ENCODE measurements at regions not wholly inside any gene's neighbourhood (a gene's known extent, or its start where the extent isn't known, plus 50 kb on each side); places are given as distances from the start of the nearest gene placed in this dataset.

DNA sequence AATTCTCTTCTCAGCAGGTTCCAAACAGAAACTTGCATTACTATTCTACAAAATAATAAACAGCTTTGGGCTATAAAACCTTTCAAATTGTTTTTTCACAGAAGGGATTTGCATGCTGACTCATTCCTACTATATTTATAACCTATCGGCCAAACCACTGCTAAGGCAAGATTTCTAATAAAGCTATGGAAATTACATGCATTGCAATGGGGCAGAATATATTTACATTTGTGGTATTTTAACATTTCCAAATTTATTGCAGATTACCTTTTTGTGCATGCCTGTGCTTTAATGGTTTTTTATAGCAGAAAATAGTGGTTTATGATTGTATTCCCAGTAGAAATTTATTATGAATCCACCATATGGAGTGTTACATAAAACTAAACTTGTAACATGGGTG is 69.0 kb upstream of the NPVF start:
- no peak for TF ChIP-seq CTCF (IDR thresholded peaks at IDR 0.05; ENCODE audit: unreplicated experiment)
- DNase-seq (ENCODE audit: low spot score in 2 of 2, unreplicated experiment in 2 of 2), result no peak
- H3K4me1 Mint-ChIP-seq, result peaks cover 3% of the 10 kb centered on the region
- no peaks in the 10 kb centered on the region for H3K36me3 Mint-ChIP-seq
- peaks cover 8% of the 10 kb centered on the region for H3K27me3 Mint-ChIP-seq (ENCODE audit: low read depth)
- no peak overlapping the region for H3K4me3 Mint-ChIP-seq
- no peak overlapping the region for H3K27ac Mint-ChIP-seq
- H3K9me3 Mint-ChIP-seq, result peaks cover 3% of the 10 kb centered on the region

GRCh38 chr7:25303281-25304181 is 75.2 kb upstream of the NPVF start:
- peak overlapping the region; percentile 40 for H3K27ac Mint-ChIP-seq
- peaks cover 23% of the 10 kb centered on the region for H3K4me1 Mint-ChIP-seq
- no peak for DNase-seq (ENCODE audit: low spot score in 2 of 2, unreplicated experiment in 2 of 2)
- H3K27me3 Mint-ChIP-seq (ENCODE audit: low read depth), result peaks cover 1% of the 10 kb centered on the region
- no peaks in the 10 kb centered on the region for H3K36me3 Mint-ChIP-seq
- no peak for TF ChIP-seq CTCF (IDR thresholded peaks at IDR 0.05; ENCODE audit: unreplicated experiment)
- H3K4me3 Mint-ChIP-seq, result no peak overlapping the region
- H3K9me3 Mint-ChIP-seq, result no peaks in the 10 kb centered on the region

- H3K4me3 Mint-ChIP-seq, result no peak overlapping the region
- H3K27me3 Mint-ChIP-seq (ENCODE audit: low read depth), result peaks cover 1% of the 10 kb centered on the region
- DNase-seq (ENCODE audit: low spot score in 2 of 2, unreplicated experiment in 2 of 2), result no peak
- peaks cover 26% of the 10 kb centered on the region for H3K4me1 Mint-ChIP-seq
- H3K36me3 Mint-ChIP-seq, result no peaks in the 10 kb centered on the region
- no peak for TF ChIP-seq CTCF (IDR thresholded peaks at IDR 0.05; ENCODE audit: unreplicated experiment)
- H3K9me3 Mint-ChIP-seq, result no peaks in the 10 kb centered on the region
- H3K27ac Mint-ChIP-seq, result peak overlapping the region; percentile 40
Observed at GRCh38 chr7:25304691-25305090, 76.4 kb upstream of the NPVF start.

DNA sequence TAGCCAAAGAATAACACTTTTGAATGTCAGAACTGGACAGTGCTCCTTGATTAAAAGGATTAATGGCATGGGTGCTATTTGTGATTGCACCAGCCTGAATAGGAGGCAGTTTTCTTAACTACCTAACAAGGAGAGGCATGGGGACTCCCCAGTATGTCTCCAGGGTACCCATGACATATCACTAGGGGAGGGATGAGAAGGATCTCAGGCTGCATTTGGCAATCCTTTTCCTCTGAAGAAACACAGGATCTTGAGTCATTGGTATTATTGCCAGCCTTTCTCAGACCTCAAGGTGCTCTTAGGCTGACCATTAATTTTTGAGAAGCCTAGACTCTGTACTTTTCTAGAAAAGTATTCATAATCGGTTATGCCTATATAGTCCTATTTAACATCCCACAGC is 77.5 kb upstream of the NPVF start:
- no peak for DNase-seq (ENCODE audit: low spot score in 2 of 2, unreplicated experiment in 2 of 2)
- no peak for TF ChIP-seq CTCF (IDR thresholded peaks at IDR 0.05; ENCODE audit: unreplicated experiment)
- peaks cover 1% of the 10 kb centered on the region for H3K27me3 Mint-ChIP-seq (ENCODE audit: low read depth)
- H3K36me3 Mint-ChIP-seq, result no peaks in the 10 kb centered on the region
- no peak overlapping the region for H3K4me3 Mint-ChIP-seq
- no peak overlapping the region for H3K27ac Mint-ChIP-seq
- H3K9me3 Mint-ChIP-seq, result no peaks in the 10 kb centered on the region
- H3K4me1 Mint-ChIP-seq, result peaks cover 26% of the 10 kb centered on the region

- H3K27ac Mint-ChIP-seq, result no peak overlapping the region
- no peak for DNase-seq (ENCODE audit: low spot score in 2 of 2, unreplicated experiment in 2 of 2)
- H3K9me3 Mint-ChIP-seq, result no peaks in the 10 kb centered on the region
- H3K36me3 Mint-ChIP-seq, result no peaks in the 10 kb centered on the region
- no peak for TF ChIP-seq CTCF (IDR thresholded peaks at IDR 0.05; ENCODE audit: unreplicated experiment)
- no peak overlapping the region for H3K4me3 Mint-ChIP-seq
- no peaks in the 10 kb centered on the region for H3K27me3 Mint-ChIP-seq (ENCODE audit: low read depth)
- H3K4me1 Mint-ChIP-seq, result peaks cover 26% of the 10 kb centered on the region
Observed at GRCh38 chr7:25307624-25308023, 79.3 kb upstream of the NPVF start.

All from mesothelial cell of epicardium (in vitro differentiated cells).